Kidney (tissue), 13 donors: ENCODE measurements at regions not wholly inside any gene's neighbourhood (a gene's known extent, or its start where the extent isn't known, plus 50 kb on each side); places are given as distances from the start of the nearest gene placed in this dataset.

ENCODE experiments used
- DNase-seq, 5 donors: peaks; one replicate each; pipeline ENCODE4 v3.0.0-alpha.2; 2013 to 2020
- FAIRE-seq: peaks from 2 replicates; lab custom pipeline; 2012; peaks lifted over from hg19 to GRCh38; lab: Jason Lieb, UNC
- H3K27ac ChIP-seq, 2 donors: one replicate each; pipeline ENCODE4 v1.7.0; 2013; ENCODE audit warnings: low read depth in 2 of 2, low read length in 2 of 2, inconsistent platforms in 1 of 2
- H3K27me3 ChIP-seq: one replicate; pipeline ENCODE4 v1.7.1; 2013; ENCODE audit warnings: low read length, inconsistent platforms; ENCODE audit not compliant: control insufficient read depth, insufficient read depth
- H3K36me3 ChIP-seq, 3 donors: one replicate each; pipeline versions ENCODE4 v1.7.0 to v1.7.1; 2013; ENCODE audit warnings: low read length in 3 of 3, control low read depth in 1 of 3, inconsistent platforms in 1 of 3; ENCODE audit not compliant: insufficient read depth in 3 of 3, control insufficient read depth in 2 of 3
- H3K4me1 ChIP-seq, 3 donors: one replicate each; pipeline versions ENCODE4 v1.7.0 to v1.7.1; 2013; ENCODE audit warnings: low read length in 3 of 3, inconsistent platforms in 1 of 3, low read depth in 1 of 3; ENCODE audit not compliant: control insufficient read depth in 2 of 3, insufficient read depth in 2 of 3
- H3K4me3 ChIP-seq, 3 donors: one replicate each; pipeline versions ENCODE4 v1.7.0 to v1.8.1; 2013; ENCODE audit warnings: low read length in 3 of 3, control low read depth in 1 of 3, inconsistent platforms in 1 of 3
- H3K9ac ChIP-seq, 3 donors: one replicate each; pipeline versions ENCODE4 v1.7.0 to v1.7.1; 2013; ENCODE audit warnings: low read length in 3 of 3, control low read depth in 1 of 3, inconsistent platforms in 1 of 3
- H3K9me3 ChIP-seq, 3 donors: one replicate each; pipeline versions ENCODE4 v1.7.0 to v1.7.1; 2013; ENCODE audit warnings: low read length in 3 of 3, control low read depth in 1 of 3, inconsistent platforms in 1 of 3; ENCODE audit not compliant: control insufficient read depth in 2 of 3, insufficient read depth in 1 of 3
- intact Hi-C: fragments of 100-400 bp; cut with DNase I; formaldehyde crosslinking; loops from one replicate; pipeline ENCODE4 v1.11.1; 2022
- TF ChIP-seq, protein P1 (sequence below): IDR thresholded peaks from 3 replicates; pipeline ENCODE4 v1.5.1; 2012; ENCODE audit warnings: mild to moderate bottlenecking, moderate library complexity, borderline replicate concordance; ENCODE audit not compliant: insufficient read depth; ENCODE audit errors: extremely low read depth
- donor health status: control.
- donor health status: control.
- donor health status: control.
- donor health status: control.
- donor health status: control.
- donor health status: DM: yes; HTN: yes; CAD: no.
- donor health status: Normal renal cell carcinoma (clear cell type).

DNA sequence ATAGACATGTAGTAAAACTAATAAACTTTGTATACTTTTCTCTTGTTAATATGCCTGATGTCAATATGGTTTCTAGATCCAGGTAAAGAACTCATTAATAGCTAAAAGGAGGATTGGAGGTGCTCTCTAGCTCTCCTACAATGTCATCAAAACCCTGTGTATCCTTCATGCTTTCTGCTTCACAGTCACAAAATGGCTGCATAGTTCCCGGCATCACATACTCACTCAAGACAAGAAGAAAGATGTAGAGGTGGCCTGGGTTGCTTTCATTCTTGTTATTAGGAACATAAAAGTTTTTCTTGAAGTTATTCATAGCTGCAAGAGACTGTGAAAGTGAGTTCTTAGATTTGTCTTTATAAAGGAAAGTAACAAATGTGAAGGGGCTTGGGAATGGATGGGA, 149.7 kb upstream of the EEPD1 start:
- no peaks in the 10 kb centered on the region for H3K27me3 ChIP-seq
- H3K36me3 ChIP-seq, result no peaks in the 10 kb centered on the region
- H3K4me1 ChIP-seq, result no peaks in the 10 kb centered on the region
- no peak overlapping the region for H3K9ac ChIP-seq
- intact Hi-C loops, result no loop called here
- no peak overlapping the region for H3K4me3 ChIP-seq
- no peaks in the 10 kb centered on the region for H3K9me3 ChIP-seq
- DNase-seq (no peak), FAIRE-seq (no peak)
- TF ChIP-seq, protein P1, sequence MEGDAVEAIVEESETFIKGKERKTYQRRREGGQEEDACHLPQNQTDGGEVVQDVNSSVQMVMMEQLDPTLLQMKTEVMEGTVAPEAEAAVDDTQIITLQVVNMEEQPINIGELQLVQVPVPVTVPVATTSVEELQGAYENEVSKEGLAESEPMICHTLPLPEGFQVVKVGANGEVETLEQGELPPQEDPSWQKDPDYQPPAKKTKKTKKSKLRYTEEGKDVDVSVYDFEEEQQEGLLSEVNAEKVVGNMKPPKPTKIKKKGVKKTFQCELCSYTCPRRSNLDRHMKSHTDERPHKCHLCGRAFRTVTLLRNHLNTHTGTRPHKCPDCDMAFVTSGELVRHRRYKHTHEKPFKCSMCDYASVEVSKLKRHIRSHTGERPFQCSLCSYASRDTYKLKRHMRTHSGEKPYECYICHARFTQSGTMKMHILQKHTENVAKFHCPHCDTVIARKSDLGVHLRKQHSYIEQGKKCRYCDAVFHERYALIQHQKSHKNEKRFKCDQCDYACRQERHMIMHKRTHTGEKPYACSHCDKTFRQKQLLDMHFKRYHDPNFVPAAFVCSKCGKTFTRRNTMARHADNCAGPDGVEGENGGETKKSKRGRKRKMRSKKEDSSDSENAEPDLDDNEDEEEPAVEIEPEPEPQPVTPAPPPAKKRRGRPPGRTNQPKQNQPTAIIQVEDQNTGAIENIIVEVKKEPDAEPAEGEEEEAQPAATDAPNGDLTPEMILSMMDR, result no peak
- no peak overlapping the region for H3K27ac ChIP-seq

DNA sequence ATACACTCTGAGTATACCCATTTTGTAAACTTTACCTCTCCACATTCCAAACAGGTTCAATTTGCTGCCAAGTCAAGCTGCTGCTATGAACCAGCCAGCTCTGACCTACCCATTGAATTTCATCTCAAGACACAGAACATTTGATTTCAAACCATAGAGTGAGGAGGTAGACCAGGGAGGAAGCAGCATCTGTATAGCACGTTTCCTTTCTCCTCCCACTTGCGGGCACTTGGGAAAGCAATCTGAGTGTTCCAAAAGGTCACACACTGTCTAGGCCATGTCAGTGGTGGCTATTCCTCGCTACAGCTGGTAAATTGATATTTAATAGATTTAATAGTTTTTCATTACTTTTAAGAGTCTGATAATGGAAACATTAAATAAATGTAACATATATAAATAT, 147.8 kb upstream of the EEPD1 start:
- H3K4me1 ChIP-seq, result no peaks in the 10 kb centered on the region
- no peak overlapping the region for H3K27ac ChIP-seq
- intact Hi-C loops, result no loop called here
- TF ChIP-seq, protein P1, result no peak
- FAIRE-seq (no peak), DNase-seq (no peak)
- H3K9ac ChIP-seq, result no peak overlapping the region
- no peaks in the 10 kb centered on the region for H3K36me3 ChIP-seq
- H3K27me3 ChIP-seq, result no peaks in the 10 kb centered on the region
- no peaks in the 10 kb centered on the region for H3K9me3 ChIP-seq
- H3K4me3 ChIP-seq, result no peak overlapping the region

DNA sequence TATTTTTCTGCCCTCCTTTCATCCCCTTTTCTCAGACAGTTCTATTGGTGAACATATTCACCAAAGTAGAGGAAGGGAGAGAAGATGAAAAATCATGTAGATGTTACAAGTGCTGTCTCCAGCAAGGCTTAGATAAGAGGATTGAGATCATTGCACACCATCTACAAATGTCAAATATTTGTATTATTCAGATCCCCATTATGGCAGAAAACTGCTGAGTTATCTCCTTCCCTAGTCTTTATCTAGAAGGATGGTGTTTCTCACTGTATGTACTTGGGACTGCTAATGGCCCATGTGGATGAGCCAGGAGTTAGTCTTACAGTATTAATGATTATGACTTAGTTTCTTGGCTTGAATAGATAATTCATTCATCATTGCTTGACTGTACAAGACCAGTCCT, 147.2 kb upstream of the EEPD1 start:
- no peaks in the 10 kb centered on the region for H3K27me3 ChIP-seq
- no peak overlapping the region for H3K9ac ChIP-seq
- no peak overlapping the region for H3K4me3 ChIP-seq
- DNase-seq, result no peak
- no peak for FAIRE-seq
- no peaks in the 10 kb centered on the region for H3K4me1 ChIP-seq
- no peaks in the 10 kb centered on the region for H3K36me3 ChIP-seq
- H3K9me3 ChIP-seq, result no peaks in the 10 kb centered on the region
- no peak overlapping the region for H3K27ac ChIP-seq
- TF ChIP-seq, protein P1, result no peak
- intact Hi-C loops, result no loop called here

DNA sequence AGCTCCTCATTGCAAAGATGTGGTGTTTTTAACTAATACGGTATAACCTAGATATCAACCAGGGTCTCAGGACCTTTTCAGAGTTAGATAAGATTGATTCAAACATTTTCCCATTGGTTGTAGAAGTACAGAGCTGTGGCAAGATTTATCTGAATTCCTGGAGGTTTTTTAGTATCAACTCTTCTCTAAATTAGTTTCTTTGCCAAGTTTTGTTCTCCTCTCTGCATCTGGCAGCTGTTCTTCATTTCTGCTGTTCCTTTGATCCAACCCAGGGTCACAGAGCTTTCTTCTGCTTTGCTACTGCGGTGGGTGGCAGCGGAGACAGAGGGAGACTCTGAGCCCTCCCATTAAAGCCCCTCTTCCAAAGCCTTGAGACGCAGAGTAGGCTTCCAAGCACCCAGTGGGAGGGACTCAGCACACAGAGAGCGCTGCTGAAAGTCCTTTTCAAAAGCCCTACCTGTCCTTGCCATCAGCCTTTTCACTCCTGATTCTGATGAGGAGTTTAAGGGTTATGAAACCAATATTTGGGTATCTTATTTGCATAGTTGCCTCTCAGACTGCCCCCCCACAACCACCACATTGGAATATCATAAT, 146.3 kb upstream of the EEPD1 start:
- no peak overlapping the region for H3K9ac ChIP-seq
- no peaks in the 10 kb centered on the region for H3K27me3 ChIP-seq
- no peaks in the 10 kb centered on the region for H3K9me3 ChIP-seq
- intact Hi-C loops, result no loop called here
- no peak for FAIRE-seq
- no peak overlapping the region for H3K4me3 ChIP-seq
- H3K4me1 ChIP-seq, result no peaks in the 10 kb centered on the region
- no peaks in the 10 kb centered on the region for H3K36me3 ChIP-seq
- no peak for DNase-seq
- no peak overlapping the region for H3K27ac ChIP-seq
- TF ChIP-seq, protein P1, result no peak
